Right lobe of liver (tissue), 4 donors: ENCODE measurements at regions not wholly inside any gene's neighbourhood (a gene's known extent, or its start where the extent isn't known, plus 50 kb on each side); places are given as distances from the start of the nearest gene placed in this dataset.

Experiments
- CTCF ChIP-seq, 4 donors: fragments of 200-600 bp in 3 of 4; fragments of 450-650 bp in 1 of 4; IDR thresholded peaks; one replicate each; pipeline versions ENCODE4 v1.5.1 to v1.8.0; 2016 to 2022; ENCODE audit warnings: antibody characterized with exemption in 4 of 4, mild to moderate bottlenecking in 2 of 4
- POLR2A ChIP-seq: fragments of 450-650 bp; IDR thresholded peaks from one replicate; pipeline ENCODE4 v1.6.1; 2017; ENCODE audit warnings: antibody characterized with exemption, mild to moderate bottlenecking
- donor health status: DM: no; HTN: no; CAD: no.
- donor health status: DM: no; HTN: no; CAD: no.
- donor health status: DM: no; HTN: yes; CAD: no.

DNA sequence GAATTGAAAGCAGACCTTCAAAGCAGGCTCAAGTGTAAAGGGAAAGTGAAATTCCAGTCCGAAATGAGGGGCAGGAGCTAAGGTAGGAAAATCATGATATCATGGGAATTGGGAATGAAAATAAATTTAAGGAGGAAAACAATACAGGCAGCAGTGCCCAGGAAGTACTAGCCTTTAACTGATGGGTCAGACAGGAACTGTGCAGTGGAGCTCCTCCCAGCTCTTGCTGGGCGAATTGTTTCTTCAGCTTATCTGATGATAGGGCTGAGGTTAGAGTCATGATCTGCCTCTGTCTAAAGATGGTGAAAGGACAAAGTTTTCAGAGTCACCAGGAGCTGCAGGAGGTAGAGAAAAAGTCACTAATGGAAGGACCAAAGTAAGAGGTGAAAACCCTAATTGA, 457.9 kb upstream of the PTCHD4 start:
- TF ChIP-seq CTCF (IDR thresholded peaks at IDR 0.05) (no peak), POLR2A (no peak)
